Memory B cell (primary cell): ENCODE measurements at regions not wholly inside any gene's neighbourhood (a gene's known extent, or its start where the extent isn't known, plus 50 kb on each side); places are given as distances from the start of the nearest gene placed in this dataset.

Source experiments
- ATAC-seq: fragments of 150-1000 bp; cut with Tn5 transposase; 2 replicates; pipeline ENCODE4 v1.10.0; 2021; ENCODE audit warnings: low read depth, mild to moderate bottlenecking, moderate library complexity
- DNase-seq, 2 donors: peaks; one replicate each; pipeline ENCODE4 v3.0.0; 2022; ENCODE audit warnings: low spot score in 2 of 2
- H3K27ac Mint-ChIP-seq: one replicate; pipeline ENCODE4 v1.8.0; 2022; ENCODE audit warnings: mild to moderate bottlenecking, moderate library complexity, mixed read lengths
- H3K27me3 Mint-ChIP-seq: one replicate; pipeline ENCODE4 v1.8.0; 2022; ENCODE audit warnings: mixed read lengths
- H3K36me3 Mint-ChIP-seq: one replicate; pipeline ENCODE4 v1.8.0; 2022; ENCODE audit warnings: mild to moderate bottlenecking, mixed read lengths
- H3K4me1 Mint-ChIP-seq: one replicate; pipeline ENCODE4 v1.8.0; 2022; ENCODE audit warnings: mixed read lengths
- H3K4me3 Mint-ChIP-seq: one replicate; pipeline ENCODE4 v1.8.0; 2022; ENCODE audit warnings: mild to moderate bottlenecking, moderate library complexity, mixed read lengths
- H3K9me3 Mint-ChIP-seq: one replicate; pipeline ENCODE4 v1.8.0; 2022; ENCODE audit warnings: mixed read lengths

GRCh38 chr3:182618981-182619591 lies 174.2 kb upstream of the ATP11B start:
- H3K36me3 Mint-ChIP-seq, result no peaks in the 10 kb centered on the region
- H3K4me1 Mint-ChIP-seq, result no peaks in the 10 kb centered on the region
- no peak overlapping the region for H3K4me3 Mint-ChIP-seq
- no peaks in the 10 kb centered on the region for H3K9me3 Mint-ChIP-seq
- H3K27me3 Mint-ChIP-seq, result peaks cover 2% of the 10 kb centered on the region
- ATAC-seq (no peak), DNase-seq (no peak)
- no peak overlapping the region for H3K27ac Mint-ChIP-seq

- peaks cover 5% of the 10 kb centered on the region for H3K27me3 Mint-ChIP-seq
- H3K9me3 Mint-ChIP-seq, result peaks cover 2% of the 10 kb centered on the region
- H3K27ac Mint-ChIP-seq, result no peak overlapping the region
- DNase-seq (no peak), ATAC-seq (no peak)
- no peak overlapping the region for H3K4me3 Mint-ChIP-seq
- H3K4me1 Mint-ChIP-seq, result no peaks in the 10 kb centered on the region
- H3K36me3 Mint-ChIP-seq, result no peaks in the 10 kb centered on the region
Measured at GRCh38 chr3:182620723-182621434, 172.4 kb upstream of the ATP11B start.

DNA sequence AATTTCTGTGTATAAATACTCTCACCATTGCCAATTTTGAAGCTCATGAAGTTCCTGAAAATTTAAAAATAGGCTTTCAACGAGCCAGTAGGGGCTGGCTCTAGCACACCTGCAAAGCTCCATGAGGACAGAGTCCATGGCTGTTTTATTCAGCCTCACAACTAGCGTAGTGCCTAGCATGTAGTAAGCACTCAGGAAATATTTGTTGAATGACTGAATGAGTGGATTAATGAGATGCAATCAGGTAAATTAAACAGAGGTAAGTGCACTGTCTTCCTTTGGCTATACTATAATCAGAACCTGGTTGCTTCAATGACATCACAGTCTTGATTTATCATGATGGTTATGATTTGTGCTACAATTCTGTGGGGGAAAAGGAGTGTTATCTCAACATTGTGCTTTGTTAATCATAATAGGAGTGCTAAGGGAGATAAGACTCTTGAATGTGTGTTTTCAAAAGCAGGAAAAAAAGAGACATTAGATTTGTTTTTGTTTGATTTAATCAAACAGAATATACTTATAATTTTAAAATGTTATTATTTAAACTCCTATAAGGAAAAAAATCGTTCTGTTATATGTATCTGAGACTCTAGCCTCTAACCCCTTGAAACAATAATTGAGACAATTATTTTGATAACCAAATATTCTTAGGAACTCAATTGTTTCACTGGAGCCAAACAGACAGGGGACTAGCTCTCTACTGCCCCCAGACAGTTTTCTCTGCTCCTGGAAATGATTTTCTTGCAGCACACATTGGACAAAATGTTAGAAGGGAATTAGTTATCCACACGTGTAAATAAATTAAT lies 171.7 kb upstream of the ATP11B start:
- no peak for DNase-seq
- Mint-ChIP-seq H3K27me3 (peaks cover 4% of the 10 kb centered on the region), H3K4me3 (no peak overlapping the region), H3K9me3 (peaks cover 2% of the 10 kb centered on the region), H3K27ac (no peak overlapping the region), H3K4me1 (no peaks in the 10 kb centered on the region), H3K36me3 (no peaks in the 10 kb centered on the region)
- no peak for ATAC-seq

DNA sequence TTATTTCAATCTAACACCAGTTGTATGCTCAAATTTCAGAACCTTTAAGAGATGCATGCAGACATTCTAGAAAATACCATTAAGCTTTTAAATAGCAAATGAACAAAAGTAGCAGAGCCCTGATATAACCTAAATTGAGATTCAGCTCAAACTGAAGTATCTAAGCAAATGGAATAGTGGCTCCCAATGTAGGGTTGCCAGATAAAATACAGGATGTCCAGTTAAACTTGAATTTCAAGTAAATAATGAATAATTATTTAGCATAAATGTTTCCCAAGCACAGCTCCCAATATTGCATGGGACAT lies 171.1 kb upstream of the ATP11B start:
- no peak overlapping the region for H3K27ac Mint-ChIP-seq
- no peaks in the 10 kb centered on the region for H3K36me3 Mint-ChIP-seq
- H3K9me3 Mint-ChIP-seq, result peaks cover 2% of the 10 kb centered on the region
- ATAC-seq (no peak), DNase-seq (no peak)
- no peaks in the 10 kb centered on the region for H3K4me1 Mint-ChIP-seq
- H3K27me3 Mint-ChIP-seq, result peaks cover 3% of the 10 kb centered on the region
- no peak overlapping the region for H3K4me3 Mint-ChIP-seq

DNA sequence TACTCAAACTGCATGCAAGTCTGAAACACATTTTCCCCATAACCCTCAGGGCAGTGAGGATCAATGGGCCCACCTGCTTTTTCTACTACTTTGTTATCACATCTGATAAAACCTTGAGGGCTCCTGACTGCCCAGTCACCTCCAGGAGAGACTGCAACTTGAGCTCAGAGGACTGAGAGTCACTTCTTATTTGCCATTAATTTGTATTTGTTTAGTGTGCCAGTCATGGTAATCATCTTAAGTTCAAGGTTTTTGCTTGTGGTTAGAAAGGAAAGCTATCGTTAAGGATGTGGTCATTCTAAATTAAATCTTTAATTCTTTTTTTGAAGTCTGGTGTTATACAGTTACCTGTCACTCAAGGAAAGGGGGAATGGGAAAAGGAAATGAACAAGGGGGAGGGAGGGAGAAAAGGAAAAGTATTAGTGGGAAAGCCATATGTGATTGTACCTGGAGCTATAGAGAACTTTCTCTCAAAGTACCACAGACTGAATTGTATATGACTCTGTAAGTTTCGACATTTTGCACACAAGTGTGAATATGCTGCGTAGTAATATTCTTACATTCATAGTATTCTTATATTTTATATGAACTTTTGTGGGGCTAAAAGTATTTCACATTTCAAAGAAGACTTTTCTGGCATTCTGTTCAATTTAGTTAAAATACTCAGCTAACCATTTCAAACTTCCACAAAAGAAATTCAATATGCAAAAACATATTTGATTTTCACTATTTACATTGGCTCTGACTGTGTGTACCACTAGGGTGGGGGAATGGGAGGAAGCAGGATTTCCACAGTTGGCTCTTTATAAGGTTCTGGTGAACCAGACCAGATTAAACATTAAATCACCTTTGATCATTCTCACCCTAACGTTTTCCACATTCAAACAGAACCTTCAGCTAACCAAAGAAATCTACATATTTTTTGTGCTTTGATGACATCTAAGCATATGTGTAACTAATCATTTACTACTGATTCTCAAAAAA lies 166.5 kb upstream of the ATP11B start:
- Mint-ChIP-seq H3K27me3 (peaks cover 5% of the 10 kb centered on the region), H3K4me3 (no peak overlapping the region), H3K9me3 (peaks cover 2% of the 10 kb centered on the region), H3K36me3 (no peaks in the 10 kb centered on the region), H3K27ac (no peak overlapping the region), H3K4me1 (no peaks in the 10 kb centered on the region)
- DNase-seq, result no peak
- ATAC-seq, result no peak

DNA sequence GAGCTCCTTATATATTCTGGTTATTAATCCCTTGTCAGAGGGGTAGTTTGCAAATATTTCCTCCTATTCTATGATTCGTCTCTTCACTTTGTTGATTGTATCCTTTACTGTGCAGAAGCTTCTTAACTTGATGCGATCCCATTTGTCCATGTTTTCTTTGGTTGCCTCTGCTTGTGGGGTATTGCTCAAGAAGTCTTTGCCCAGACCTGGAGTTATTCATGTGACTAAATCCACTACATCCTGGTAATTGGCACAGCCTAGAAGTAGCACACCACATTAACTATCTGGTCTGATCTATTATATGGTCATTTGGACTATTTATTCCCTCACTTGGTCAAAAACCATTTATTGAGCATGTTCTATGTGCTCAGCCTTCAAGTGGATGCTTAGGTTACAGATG lies 164.8 kb upstream of the ATP11B start:
- ATAC-seq (no peak), DNase-seq (no peak)
- Mint-ChIP-seq H3K4me1 (no peaks in the 10 kb centered on the region), H3K9me3 (peaks cover 2% of the 10 kb centered on the region), H3K4me3 (no peak overlapping the region), H3K27ac (no peak overlapping the region), H3K27me3 (peaks cover 10% of the 10 kb centered on the region), H3K36me3 (no peaks in the 10 kb centered on the region)

GRCh38 chr3:182629521-182629920 lies 163.8 kb upstream of the ATP11B start:
- Mint-ChIP-seq H3K4me1 (no peaks in the 10 kb centered on the region), H3K4me3 (no peak overlapping the region), H3K36me3 (no peaks in the 10 kb centered on the region), H3K9me3 (peaks cover 2% of the 10 kb centered on the region), H3K27me3 (peaks cover 10% of the 10 kb centered on the region), H3K27ac (no peak overlapping the region)
- ATAC-seq (no peak), DNase-seq (no peak)

- H3K36me3 Mint-ChIP-seq, result no peaks in the 10 kb centered on the region
- H3K9me3 Mint-ChIP-seq, result no peaks in the 10 kb centered on the region
- H3K27me3 Mint-ChIP-seq, result peaks cover 9% of the 10 kb centered on the region
- no peaks in the 10 kb centered on the region for H3K4me1 Mint-ChIP-seq
- no peak overlapping the region for H3K4me3 Mint-ChIP-seq
- ATAC-seq (no peak), DNase-seq (no peak)
- H3K27ac Mint-ChIP-seq, result no peak overlapping the region
Measured at GRCh38 chr3:182631183-182632076, 161.9 kb upstream of the ATP11B start.

DNA sequence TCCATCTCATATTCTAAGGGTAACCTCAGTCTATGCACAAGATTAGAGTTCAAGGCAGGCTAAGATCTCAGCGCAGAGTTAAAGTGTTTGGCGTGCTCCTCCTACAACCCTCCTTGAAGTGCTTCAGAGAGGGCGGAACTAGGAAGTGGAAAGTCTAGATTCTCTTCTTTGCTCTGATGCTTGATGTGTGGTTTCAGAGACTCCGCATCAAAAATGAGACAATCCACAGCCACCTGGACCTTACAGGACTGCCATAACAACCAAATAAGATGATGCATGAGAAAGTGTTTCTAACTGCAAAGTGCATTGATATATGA lies 161.3 kb upstream of the ATP11B start:
- Mint-ChIP-seq H3K4me1 (no peaks in the 10 kb centered on the region), H3K36me3 (no peaks in the 10 kb centered on the region), H3K4me3 (no peak overlapping the region), H3K27ac (no peak overlapping the region), H3K27me3 (peaks cover 9% of the 10 kb centered on the region), H3K9me3 (no peaks in the 10 kb centered on the region)
- ATAC-seq (no peak), DNase-seq (no peak)

DNA sequence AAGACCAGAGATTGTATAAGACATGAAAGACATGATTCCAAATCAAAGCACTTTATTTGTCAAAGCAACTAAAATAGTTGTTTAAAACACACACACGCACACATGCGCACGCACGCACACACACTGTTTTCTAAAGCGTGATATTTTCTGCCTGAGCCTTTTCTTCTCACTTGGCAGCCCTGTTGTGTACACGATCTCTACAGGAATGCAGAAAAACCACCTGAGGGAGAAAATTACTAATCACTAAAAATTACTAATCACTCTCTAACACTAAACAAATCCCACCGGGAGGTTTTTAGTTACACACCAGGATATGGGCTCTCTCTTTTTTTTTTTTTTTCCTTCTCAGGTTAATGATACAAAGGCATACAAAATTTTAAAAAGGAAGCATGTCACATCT lies 160.1 kb upstream of the ATP11B start:
- no peak for ATAC-seq
- H3K9me3 Mint-ChIP-seq, result no peaks in the 10 kb centered on the region

GRCh38 chr3:182636646-182637045 lies 156.7 kb upstream of the ATP11B start:
- Mint-ChIP-seq H3K36me3 (peaks cover 3% of the 10 kb centered on the region), H3K4me3 (no peak overlapping the region), H3K4me1 (no peaks in the 10 kb centered on the region), H3K27ac (no peak overlapping the region), H3K9me3 (peaks cover 2% of the 10 kb centered on the region), H3K27me3 (peaks cover 18% of the 10 kb centered on the region)
- DNase-seq (no peak), ATAC-seq (no peak)

More for the DNA sequence above, 160.1 kb upstream of the ATP11B start:
- H3K4me1 Mint-ChIP-seq, result no peaks in the 10 kb centered on the region
- no peak overlapping the region for H3K4me3 Mint-ChIP-seq
- peaks cover 12% of the 10 kb centered on the region for H3K27me3 Mint-ChIP-seq
- H3K27ac Mint-ChIP-seq, result no peak overlapping the region
- DNase-seq, result no peak
- H3K36me3 Mint-ChIP-seq, result no peaks in the 10 kb centered on the region

GRCh38 chr3:182637350-182638110 lies 155.8 kb upstream of the ATP11B start:
- no peak overlapping the region for H3K4me3 Mint-ChIP-seq
- peaks cover 2% of the 10 kb centered on the region for H3K9me3 Mint-ChIP-seq
- H3K27ac Mint-ChIP-seq, result no peak overlapping the region
- peaks cover 3% of the 10 kb centered on the region for H3K36me3 Mint-ChIP-seq
- H3K4me1 Mint-ChIP-seq, result no peaks in the 10 kb centered on the region
- ATAC-seq (no peak), DNase-seq (no peak)
- peaks cover 16% of the 10 kb centered on the region for H3K27me3 Mint-ChIP-seq
